KMS-11 (cell line): ENCODE measurements at regions not wholly inside any gene's neighbourhood (a gene's known extent, or its start where the extent isn't known, plus 50 kb on each side); places are given as distances from the start of the nearest gene placed in this dataset.

ENCODE experiments used
- H2AFZ ChIP-seq: fragments of 200-600 bp; sonication (generic); 2 replicates; pipeline ENCODE4 v1.6.1; 2016; ENCODE audit warnings: antibody characterized with exemption, mixed run types, low read depth
- H3K27ac ChIP-seq: fragments of 200-600 bp; sonication (generic); 2 replicates; pipeline ENCODE4 v1.6.1; 2016; ENCODE audit warnings: mild to moderate bottlenecking, mixed run types
- H3K27me3 ChIP-seq: fragments of 200-600 bp; sonication (generic); 2 replicates; pipeline ENCODE4 v1.6.1; 2017; ENCODE audit warnings: mild to moderate bottlenecking, low read depth, mixed run types, moderate library complexity; ENCODE audit not compliant: insufficient read depth
- H3K36me3 ChIP-seq: fragments of 200-600 bp; sonication (generic); 2 replicates; pipeline ENCODE4 v1.6.1; 2017; ENCODE audit warnings: mild to moderate bottlenecking, mixed run types; ENCODE audit not compliant: insufficient read depth
- H3K4me1 ChIP-seq: fragments of 200-600 bp; sonication (generic); 2 replicates; pipeline ENCODE4 v1.6.1; 2016; ENCODE audit warnings: mild to moderate bottlenecking, low read depth, mixed run types; ENCODE audit not compliant: poor library complexity, severe bottlenecking
- H3K4me2 ChIP-seq: fragments of 200-600 bp; sonication (generic); 2 replicates; pipeline ENCODE4 v1.7.0; 2016; ENCODE audit warnings: mild to moderate bottlenecking, mixed run types
- H3K4me3 ChIP-seq: fragments of 200-600 bp; sonication (generic); IDR thresholded peaks from 2 replicates; pipeline ENCODE4 v1.6.1; 2017; ENCODE audit warnings: low read depth, low read length, mixed read lengths; ENCODE audit not compliant: insufficient read depth
- H3K79me2 ChIP-seq: fragments of 200-600 bp; sonication (generic); 2 replicates; pipeline ENCODE4 v1.6.1; 2016; ENCODE audit warnings: low read depth, mixed run types; ENCODE audit not compliant: insufficient read depth
- H3K9ac ChIP-seq: fragments of 200-600 bp; sonication (generic); 2 replicates; pipeline ENCODE4 v1.6.1; 2016; ENCODE audit warnings: mild to moderate bottlenecking, mixed run types
- H4K20me1 ChIP-seq: fragments of 200-600 bp; sonication (generic); 2 replicates; pipeline ENCODE4 v1.6.1; 2016; ENCODE audit warnings: mild to moderate bottlenecking, mixed run types; ENCODE audit not compliant: insufficient read depth
- CTCF ChIP-seq: fragments of 200-600 bp; sonication (generic); conservative IDR thresholded peaks from 2 replicates; pipeline ENCODE4 v1.6.1; 2017; ENCODE audit warnings: low read depth, mild to moderate bottlenecking, antibody characterized with exemption, low read length, moderate library complexity, mixed read lengths

- no peak for TF ChIP-seq CTCF
- no peak overlapping the region for H3K9ac ChIP-seq
- no peak overlapping the region for H3K27ac ChIP-seq
- H3K36me3 ChIP-seq: no peaks in the 10 kb centered on the region
- no peaks in the 10 kb centered on the region for H3K27me3 ChIP-seq
- H3K4me3 ChIP-seq: no peak overlapping the region
- H3K4me1 ChIP-seq: no peaks in the 10 kb centered on the region
- no peaks in the 10 kb centered on the region for H4K20me1 ChIP-seq
- no peak overlapping the region for H3K4me2 ChIP-seq
- no peaks in the 10 kb centered on the region for H3K79me2 ChIP-seq
- no peak overlapping the region for H2AFZ ChIP-seq
Measured at GRCh38 chr1:56150441-56151215, 428.7 kb downstream of the PLPP3 start.

- no peaks in the 10 kb centered on the region for H3K79me2 ChIP-seq
- no peak for TF ChIP-seq CTCF
- no peak overlapping the region for H2AFZ ChIP-seq
- no peak overlapping the region for H3K4me2 ChIP-seq
- no peak overlapping the region for H3K27ac ChIP-seq
- H3K4me3 ChIP-seq: no peak overlapping the region
- no peaks in the 10 kb centered on the region for H3K36me3 ChIP-seq
- H3K4me1 ChIP-seq: no peaks in the 10 kb centered on the region
- H3K27me3 ChIP-seq: no peaks in the 10 kb centered on the region
- H3K9ac ChIP-seq: no peak overlapping the region
- H4K20me1 ChIP-seq: no peaks in the 10 kb centered on the region
Measured at GRCh38 chr1:56149761-56150160, 429.6 kb downstream of the PLPP3 start.

- Histone ChIP-seq H3K4me3 (no peak overlapping the region), H3K79me2 (no peaks in the 10 kb centered on the region), H3K36me3 (no peaks in the 10 kb centered on the region), H3K27me3 (no peaks in the 10 kb centered on the region), H3K4me2 (no peak overlapping the region), H4K20me1 (no peaks in the 10 kb centered on the region), H3K9ac (no peak overlapping the region), H2AFZ (no peak overlapping the region), H3K4me1 (no peaks in the 10 kb centered on the region), H3K27ac (no peak overlapping the region)
- 0 out of 2 replicates have a peak, but pooled peaks have one; percentile 19 for TF ChIP-seq CTCF
Measured at GRCh38 chr1:56148326-56149193, 430.8 kb downstream of the PLPP3 start.

- no peak overlapping the region for H3K9ac ChIP-seq
- H3K27me3 ChIP-seq: no peaks in the 10 kb centered on the region
- no peaks in the 10 kb centered on the region for H4K20me1 ChIP-seq
- H3K36me3 ChIP-seq: no peaks in the 10 kb centered on the region
- no peaks in the 10 kb centered on the region for H3K79me2 ChIP-seq
- H3K4me3 ChIP-seq: no peak overlapping the region
- H3K4me2 ChIP-seq: no peak overlapping the region
- H3K4me1 ChIP-seq: no peaks in the 10 kb centered on the region
- no peak overlapping the region for H2AFZ ChIP-seq
- no peak overlapping the region for H3K27ac ChIP-seq
- TF ChIP-seq CTCF: no peak
Measured at GRCh38 chr1:56147459-56147858, 431.9 kb downstream of the PLPP3 start.
